Skin epidermis (tissue), 12 donors: ENCODE measurements at regions not wholly inside any gene's neighbourhood (a gene's known extent, or its start where the extent isn't known, plus 50 kb on each side); places are given as distances from the start of the nearest gene placed in this dataset.
"Not testable (repeated sequence)": the region's sequence is repeated elsewhere in the genome, so short reads cannot be mapped to it uniquely, and the experiment has no call there.

Experiments
- H3K27ac ChIP-seq, 21 experiments: fragments of 200-600 bp; sonication (generic) in 11 of 21; one replicate each; pipeline ENCODE4 v1.5.0; 2020; ENCODE audit warnings: mild to moderate bottlenecking in 3 of 21, inconsistent platforms in 2 of 21, moderate library complexity in 2 of 21
- H3K4me3 ChIP-seq, 7 experiments: fragments of 200-600 bp; sonication (generic) in 2 of 7; one replicate each; pipeline ENCODE4 v1.5.0; 2020; ENCODE audit warnings: inconsistent platforms in 2 of 7, mild to moderate bottlenecking in 2 of 7, moderate library complexity in 1 of 7

GRCh38 chr5:143938230-143938629, 126.3 kb downstream of the HMHB1 start:
- H3K27ac ChIP-seq: no peak overlapping the region
- no peak overlapping the region for H3K4me3 ChIP-seq

DNA sequence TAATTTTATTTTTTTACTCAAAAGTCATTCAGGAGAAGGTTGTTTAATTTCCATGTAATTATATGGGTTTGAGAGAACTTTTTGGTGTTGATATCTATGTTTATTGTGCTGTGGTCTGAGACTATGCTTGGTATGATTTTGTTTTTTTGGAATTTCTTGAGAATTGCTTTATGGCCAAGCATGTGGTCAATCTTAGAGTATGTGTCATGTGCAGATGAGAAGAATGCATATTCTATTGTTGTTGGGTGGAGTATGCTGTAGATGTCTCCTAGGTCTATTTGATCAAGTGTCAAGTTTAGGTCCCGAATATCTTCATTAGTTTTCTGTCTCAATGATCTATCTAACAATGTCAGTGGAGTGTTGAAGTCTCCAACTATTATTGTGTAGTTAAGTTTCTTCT, 134.9 kb downstream of the HMHB1 start:
- H3K4me3 ChIP-seq: no peak overlapping the region
- H3K27ac ChIP-seq: no peak overlapping the region

DNA sequence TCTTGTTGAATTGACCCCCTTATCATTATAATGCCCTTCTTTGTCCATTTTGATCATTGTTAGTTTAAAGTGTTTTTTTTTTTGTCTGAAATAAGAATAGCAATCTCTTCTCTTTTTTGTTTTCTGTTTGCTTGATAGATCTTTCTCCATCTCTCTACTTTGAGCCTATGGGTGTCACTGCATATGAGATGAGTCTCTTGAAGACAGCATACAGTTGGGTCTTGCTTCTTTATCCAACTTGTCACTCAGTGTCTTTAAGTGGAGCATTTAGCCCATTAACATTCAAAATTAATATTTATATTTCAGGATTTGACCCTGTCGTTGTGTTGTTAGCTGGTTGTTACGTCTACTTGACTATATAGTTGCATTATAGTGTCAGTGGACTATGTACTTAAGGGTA, 135.4 kb downstream of the HMHB1 start:
- H3K4me3 ChIP-seq: no peak overlapping the region

DNA sequence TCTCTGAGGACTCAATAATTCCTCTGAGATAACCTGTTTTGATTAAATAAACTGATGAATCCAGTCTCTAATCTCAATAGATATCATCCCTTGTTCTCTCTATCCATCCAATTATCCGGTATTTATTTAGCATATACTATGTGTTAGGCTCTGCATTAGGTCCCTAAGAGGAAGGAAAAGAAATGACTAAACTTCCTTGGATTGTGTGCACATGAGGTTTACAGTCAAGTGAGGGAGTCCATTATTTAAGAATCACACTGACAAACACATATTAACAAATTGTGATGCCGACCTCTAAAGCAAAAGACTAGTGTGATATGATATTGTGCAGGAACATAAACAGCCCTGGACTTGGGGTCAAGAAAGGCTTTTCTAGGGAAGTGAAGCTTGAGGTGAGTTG, 140.8 kb downstream of the HMHB1 start:
- Histone ChIP-seq H3K4me3 (no peak overlapping the region), H3K27ac (no peak overlapping the region)

More for the DNA sequence above, 135.4 kb downstream of the HMHB1 start:
- H3K27ac ChIP-seq: no peak overlapping the region

GRCh38 chr5:143953851-143954250, 141.9 kb downstream of the HMHB1 start:
- Histone ChIP-seq H3K4me3 (no peak overlapping the region), H3K27ac (no peak overlapping the region)

DNA sequence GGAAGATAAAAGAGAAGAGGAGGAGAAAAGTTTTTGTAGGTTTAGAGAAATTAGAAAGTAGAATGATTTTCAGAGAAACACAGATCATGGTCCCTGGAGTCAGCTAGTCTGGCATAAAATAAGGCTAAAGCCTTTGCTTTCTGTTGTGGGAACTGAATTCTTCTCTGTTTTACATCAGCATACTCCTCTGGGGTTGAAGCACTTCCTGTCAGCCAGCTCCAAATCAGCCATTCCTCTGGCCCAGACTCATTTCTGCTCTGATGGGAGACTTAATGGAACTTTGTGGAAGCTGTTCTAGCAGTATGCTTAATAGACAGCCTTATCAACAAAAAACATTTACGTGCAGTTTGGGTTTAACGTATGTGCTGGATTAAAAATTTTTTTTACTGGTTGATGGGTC, 143.2 kb downstream of the HMHB1 start:
- H3K27ac ChIP-seq: peak overlapping the region in 1 of 21 experiments; percentile 6
- H3K4me3 ChIP-seq: no peak overlapping the region

- Histone ChIP-seq H3K27ac (no peak overlapping the region), H3K4me3 (no peak overlapping the region)
Measured at GRCh38 chr5:143957455-143957854, 145.5 kb downstream of the HMHB1 start.

GRCh38 chr5:143962201-143962600, 150.2 kb downstream of the HMHB1 start:
- H3K4me3 ChIP-seq: no peak overlapping the region
- H3K27ac ChIP-seq: no peak overlapping the region

DNA sequence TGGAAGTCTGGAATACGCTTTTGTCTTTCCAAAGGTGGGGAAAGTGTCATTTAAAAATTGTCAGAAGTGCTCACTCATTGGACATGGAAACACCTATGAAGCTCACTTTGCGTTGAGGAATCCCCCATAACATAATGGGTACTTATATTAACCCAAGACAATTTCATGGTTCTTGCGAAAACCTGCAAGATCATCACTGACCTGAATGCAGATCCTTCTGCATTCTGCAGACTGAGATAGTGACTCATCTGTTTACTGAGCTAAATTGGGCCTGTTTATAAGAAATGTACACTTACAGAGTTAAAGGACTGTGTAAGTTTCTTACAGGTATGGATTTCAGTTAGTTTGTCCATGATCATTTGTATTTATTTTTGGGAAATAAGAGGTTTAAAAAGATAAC, 153.0 kb downstream of the HMHB1 start:
- Histone ChIP-seq H3K4me3 (no peak overlapping the region), H3K27ac (no peak overlapping the region)

GRCh38 chr5:143966280-143966679, 154.3 kb downstream of the HMHB1 start:
- Histone ChIP-seq H3K4me3 (no peak overlapping the region), H3K27ac (no peak overlapping the region)

DNA sequence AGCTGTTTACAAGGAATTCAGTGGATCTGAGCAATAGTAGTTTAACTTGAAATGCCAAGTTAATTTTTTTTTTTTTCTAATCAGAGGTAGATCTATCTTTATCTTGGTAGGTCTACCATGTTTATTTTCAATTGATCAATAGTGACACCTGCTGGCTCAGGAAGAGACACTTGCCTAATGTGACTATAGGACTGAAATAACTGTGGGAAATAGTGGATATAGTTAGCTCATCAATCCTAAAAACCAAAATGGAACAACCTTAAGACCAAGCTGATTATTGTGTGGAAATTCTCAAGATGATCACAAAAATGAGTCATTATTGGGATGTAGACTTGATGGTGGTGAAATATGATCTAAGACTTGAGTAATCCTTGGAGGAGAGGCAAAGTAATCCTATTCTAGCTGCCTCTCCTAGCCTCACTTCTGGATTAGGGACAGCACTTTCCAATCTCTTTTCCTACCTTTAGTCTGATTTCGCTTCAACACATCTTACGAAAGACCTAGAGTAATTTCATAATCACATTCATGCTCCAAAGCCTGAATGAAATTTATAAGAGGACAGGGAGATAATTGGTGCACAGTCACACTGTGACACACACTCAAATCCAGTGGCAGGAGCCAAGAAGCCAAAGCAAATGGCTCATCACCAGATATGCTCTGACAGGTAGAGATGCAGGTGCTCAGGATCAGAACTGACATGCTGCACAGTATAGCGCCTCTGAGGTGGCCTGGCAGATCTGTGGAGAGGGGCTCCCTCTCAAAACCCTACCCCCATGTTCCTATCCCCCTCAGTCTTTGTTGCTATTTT, 156.3 kb downstream of the HMHB1 start:
- no peak overlapping the region for H3K4me3 ChIP-seq
- no peak overlapping the region for H3K27ac ChIP-seq

GRCh38 chr5:143970159-143970558, 158.2 kb downstream of the HMHB1 start:
- H3K27ac ChIP-seq: no peak overlapping the region
- no peak overlapping the region for H3K4me3 ChIP-seq

DNA sequence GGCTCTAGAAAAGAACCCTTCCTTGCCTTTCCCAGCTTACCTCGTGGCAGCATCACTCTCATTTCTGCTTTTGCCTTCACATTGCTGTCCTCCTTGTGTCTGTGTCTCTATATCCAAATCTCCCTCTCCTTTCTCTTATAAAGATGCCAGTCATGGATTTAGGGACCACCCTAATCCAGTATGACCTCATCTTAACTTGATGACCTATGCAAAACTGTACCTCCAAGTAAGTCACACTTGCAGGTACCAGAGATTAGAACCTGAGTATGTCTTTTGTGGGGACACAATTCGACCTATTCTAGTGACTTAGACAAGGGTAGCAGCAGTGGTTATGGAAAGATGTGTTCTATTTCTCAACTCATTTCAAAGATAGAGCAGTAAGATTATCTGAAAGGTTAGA, 160.1 kb downstream of the HMHB1 start:
- H3K4me3 ChIP-seq: no peak overlapping the region
- no peak overlapping the region for H3K27ac ChIP-seq

DNA sequence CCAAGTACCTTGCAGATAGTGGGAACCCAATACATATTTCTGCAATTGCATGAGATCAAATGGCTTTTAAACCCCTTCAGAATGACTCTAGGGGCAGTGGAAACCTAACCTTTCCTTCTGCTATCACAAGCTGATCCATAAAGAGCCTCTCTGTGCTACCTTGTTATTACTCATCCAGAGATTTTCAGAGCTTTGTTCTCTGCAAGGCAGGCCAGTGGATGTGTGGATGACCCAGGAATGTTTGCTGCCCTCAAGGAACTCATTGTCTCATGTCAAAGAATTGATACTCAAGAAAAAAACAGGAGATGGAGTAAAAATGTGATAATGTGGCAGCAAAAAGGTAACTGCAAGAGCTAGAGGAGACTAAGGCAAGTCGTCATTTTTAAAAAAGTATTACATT, 164.1 kb downstream of the HMHB1 start:
- Histone ChIP-seq H3K27ac (no peak overlapping the region), H3K4me3 (no peak overlapping the region)

- no peak overlapping the region for H3K27ac ChIP-seq
- H3K4me3 ChIP-seq: no peak overlapping the region
Measured at GRCh38 chr5:143977891-143978461, 166.0 kb downstream of the HMHB1 start.

GRCh38 chr5:143979044-143979690, 167.2 kb downstream of the HMHB1 start:
- H3K4me3 ChIP-seq: no peak overlapping the region
- no peak overlapping the region for H3K27ac ChIP-seq

DNA sequence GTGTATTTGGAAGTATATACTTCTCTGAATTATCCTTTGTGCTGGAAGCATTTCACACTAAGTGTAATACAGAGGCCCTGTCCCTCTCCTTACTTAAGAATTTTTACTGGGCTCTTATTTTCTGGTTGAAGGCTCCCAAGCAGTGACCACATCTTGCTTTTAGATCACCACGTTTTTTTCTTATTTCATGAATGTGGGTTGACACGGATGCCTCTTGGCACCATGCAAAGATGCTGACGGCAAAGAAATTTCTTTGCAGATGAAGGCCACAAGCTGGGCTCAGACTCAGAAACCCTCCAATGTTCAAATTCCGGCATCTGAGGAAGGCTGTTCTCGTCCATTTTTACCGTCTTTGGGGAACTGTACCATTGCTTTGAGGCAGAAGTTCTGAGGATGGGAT, 168.5 kb downstream of the HMHB1 start:
- Histone ChIP-seq H3K4me3 (no peak overlapping the region), H3K27ac (no peak overlapping the region)

- not testable (repeated sequence) for H3K4me3 ChIP-seq, H3K27ac ChIP-seq
Measured at GRCh38 chr5:143982957-143983356, 171.0 kb downstream of the HMHB1 start.

DNA sequence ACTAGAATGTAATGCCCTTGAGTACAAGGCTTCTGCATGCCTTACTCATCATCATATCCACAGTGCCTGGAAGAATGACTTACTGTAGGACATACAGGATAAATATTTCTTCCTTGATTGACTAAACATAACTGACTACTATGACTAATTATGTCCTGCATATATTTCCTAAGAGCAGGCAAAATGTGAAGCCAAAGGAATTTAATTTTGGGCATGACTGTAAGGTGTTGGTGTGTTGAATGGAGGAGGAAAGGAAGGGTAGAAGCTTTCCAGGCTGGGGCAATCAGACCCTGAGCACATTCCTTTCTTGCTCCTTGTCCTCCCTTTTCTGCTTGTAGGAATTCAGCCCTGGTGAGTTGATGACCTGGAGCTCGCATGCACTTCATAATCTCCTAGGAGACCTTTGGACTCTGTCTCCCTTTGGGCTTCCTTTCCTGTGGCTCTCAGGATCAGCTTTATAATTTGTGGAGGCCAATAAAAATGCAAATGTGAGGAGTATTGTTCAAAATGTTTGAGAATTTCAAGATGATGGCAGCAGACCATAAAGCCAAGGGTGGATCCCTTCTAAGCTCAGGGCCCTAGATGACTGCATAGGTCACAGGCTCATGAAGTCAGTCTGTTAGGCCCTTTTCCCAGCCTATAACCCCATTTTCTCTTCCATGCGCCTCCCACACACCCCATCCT, 174.0 kb downstream of the HMHB1 start:
- Histone ChIP-seq H3K4me3 (no peak overlapping the region), H3K27ac (no peak overlapping the region)

GRCh38 chr5:143986516-143987212, 174.7 kb downstream of the HMHB1 start:
- no peak overlapping the region for H3K27ac ChIP-seq
- no peak overlapping the region for H3K4me3 ChIP-seq
